Ishikawa (cell line): ENCODE measurements at regions not wholly inside any gene's neighbourhood (a gene's known extent, or its start where the extent isn't known, plus 50 kb on each side); places are given as distances from the start of the nearest gene placed in this dataset.

ENCODE experiments used
- CEBPB ChIP-seq: IDR thresholded peaks from 2 replicates; pipeline ENCODE4 v1.6.1; 2012
- CREB1 ChIP-seq: IDR thresholded peaks from 2 replicates; pipeline ENCODE4 v1.6.1; 2012; ENCODE audit warnings: low read depth
- EGR1 ChIP-seq: IDR thresholded peaks from 2 replicates; pipeline ENCODE4 v1.6.1; 2012
- EP300 ChIP-seq: IDR thresholded peaks from 2 replicates; pipeline ENCODE4 v1.6.1; 2012; ENCODE audit warnings: borderline replicate concordance
- FOXM1 ChIP-seq: IDR thresholded peaks from 2 replicates; pipeline ENCODE4 v1.6.1; 2012; ENCODE audit warnings: low read depth, borderline replicate concordance
- NFIC ChIP-seq: IDR thresholded peaks from 2 replicates; pipeline ENCODE4 v1.6.1; 2012
- RAD21 ChIP-seq: IDR thresholded peaks from 2 replicates; pipeline ENCODE4 v1.6.1; 2012; ENCODE audit warnings: low read depth
- REST ChIP-seq: IDR thresholded peaks from 2 replicates; pipeline ENCODE4 v1.6.1; 2012; ENCODE audit warnings: low read depth, mild to moderate bottlenecking
- TAF1 ChIP-seq: IDR thresholded peaks from 2 replicates; pipeline ENCODE4 v1.6.1; 2012; ENCODE audit warnings: low read depth, mild to moderate bottlenecking
- TCF12 ChIP-seq: IDR thresholded peaks from 2 replicates; pipeline ENCODE4 v1.6.1; 2012; ENCODE audit warnings: low read depth
- TEAD4 ChIP-seq: IDR thresholded peaks from 2 replicates; pipeline ENCODE4 v1.6.1; 2012
- YY1 ChIP-seq: IDR thresholded peaks from 2 replicates; pipeline ENCODE4 v1.6.1; 2012; ENCODE audit warnings: low read depth
- ZBTB7A ChIP-seq: IDR thresholded peaks from 2 replicates; pipeline ENCODE4 v1.6.1; 2012; ENCODE audit warnings: low read depth
- TF ChIP-seq, protein P1 (sequence below): IDR thresholded peaks from 2 replicates; pipeline ENCODE4 v1.6.1; 2012
- TF ChIP-seq, protein P2 (sequence below): IDR thresholded peaks from 2 replicates; pipeline ENCODE4 v1.6.1; 2012

DNA sequence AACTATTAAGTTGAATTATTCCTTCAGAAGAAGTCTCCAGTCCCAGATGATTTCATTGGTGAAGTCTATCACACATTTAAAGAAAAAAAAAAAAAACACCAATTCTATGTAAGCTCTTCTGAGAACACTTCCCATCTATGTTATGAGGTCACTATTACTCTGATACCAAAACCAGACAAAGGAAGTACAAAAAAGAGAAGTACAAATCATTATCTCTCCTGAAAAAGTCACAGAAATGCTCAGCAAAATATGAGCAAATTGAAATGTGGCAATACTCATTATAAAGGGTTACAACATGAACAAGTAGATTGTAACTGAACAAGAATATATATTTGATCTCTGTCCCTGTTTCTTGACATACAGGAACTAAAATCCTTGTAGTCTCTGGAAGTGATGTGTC lies 280.4 kb downstream of the TLE1 start:
- no peak for TF ChIP-seq RAD21
- TF ChIP-seq CREB1: no peak
- TF ChIP-seq EP300: no peak
- TF ChIP-seq FOXM1: no peak
- TF ChIP-seq TCF12: no peak
- TF ChIP-seq EGR1: no peak
- TF ChIP-seq, protein P1, sequence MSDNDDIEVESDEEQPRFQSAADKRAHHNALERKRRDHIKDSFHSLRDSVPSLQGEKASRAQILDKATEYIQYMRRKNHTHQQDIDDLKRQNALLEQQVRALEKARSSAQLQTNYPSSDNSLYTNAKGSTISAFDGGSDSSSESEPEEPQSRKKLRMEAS: no peak
- no peak for TF ChIP-seq NFIC
- no peak for TF ChIP-seq REST

DNA sequence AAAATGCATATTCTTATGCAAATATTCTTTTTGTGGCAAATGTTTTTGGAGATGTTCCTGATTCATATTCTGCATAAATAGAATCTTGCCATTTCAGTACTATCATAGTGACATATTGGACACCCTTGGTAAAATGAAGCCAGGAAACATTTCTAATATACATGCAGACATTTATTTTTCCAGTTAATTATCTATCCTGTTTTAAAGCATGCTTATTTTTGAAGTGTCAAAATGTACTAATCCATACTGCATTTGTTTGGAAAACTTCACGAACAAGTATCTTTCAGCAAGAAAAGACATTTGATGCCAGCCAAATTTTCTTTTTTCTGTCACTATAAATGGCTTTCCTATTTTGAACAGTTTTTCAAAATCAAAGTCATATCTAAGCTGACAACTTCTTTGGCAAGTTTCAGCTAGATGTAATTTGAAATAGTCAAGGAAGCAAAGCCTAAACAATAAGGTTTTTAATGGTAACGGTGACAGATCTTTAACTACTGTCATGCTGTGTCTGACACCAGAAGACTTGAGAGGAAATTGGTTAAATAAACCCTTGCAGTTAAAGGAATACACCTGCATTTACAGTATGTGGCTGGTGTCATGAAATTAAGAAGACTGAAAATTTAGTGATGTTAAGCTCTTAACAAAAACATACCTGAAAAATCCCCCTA lies 284.3 kb downstream of the TLE1 start:
- TF ChIP-seq REST: no peak
- TF ChIP-seq CREB1: no peak
- TF ChIP-seq, protein P1: no peak
- TF ChIP-seq ZBTB7A: no peak
- TF ChIP-seq RAD21: no peak
- TF ChIP-seq TEAD4: no peak

- TF ChIP-seq TEAD4: no peak
- no peak for TF ChIP-seq RAD21
- TF ChIP-seq NFIC: no peak
- no peak for TF ChIP-seq EP300
- TF ChIP-seq REST: no peak
- TF ChIP-seq YY1: no peak
- no peak for TF ChIP-seq FOXM1
- no peak for TF ChIP-seq CEBPB
- TF ChIP-seq, protein P2, sequence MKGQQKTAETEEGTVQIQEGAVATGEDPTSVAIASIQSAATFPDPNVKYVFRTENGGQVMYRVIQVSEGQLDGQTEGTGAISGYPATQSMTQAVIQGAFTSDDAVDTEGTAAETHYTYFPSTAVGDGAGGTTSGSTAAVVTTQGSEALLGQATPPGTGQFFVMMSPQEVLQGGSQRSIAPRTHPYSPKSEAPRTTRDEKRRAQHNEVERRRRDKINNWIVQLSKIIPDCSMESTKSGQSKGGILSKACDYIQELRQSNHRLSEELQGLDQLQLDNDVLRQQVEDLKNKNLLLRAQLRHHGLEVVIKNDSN: no peak
- no peak for TF ChIP-seq EGR1
Measured at GRCh38 chr9:81397481-81398381, 291.6 kb downstream of the TLE1 start.

GRCh38 chr9:81396528-81396927 lies 292.8 kb downstream of the TLE1 start:
- no peak for TF ChIP-seq FOXM1

- TF ChIP-seq TEAD4 (no peak), ZBTB7A (no peak), TAF1 (no peak), EGR1 (no peak), CREB1 (no peak), RAD21 (no peak), TCF12 (no peak), YY1 (no peak)
- TF ChIP-seq, protein P2: no peak
Measured at GRCh38 chr9:81395676-81396054, 293.7 kb downstream of the TLE1 start.
